GM18502 (cell line): ENCODE measurements at regions not wholly inside any gene's neighbourhood (a gene's known extent, or its start where the extent isn't known, plus 50 kb on each side); places are given as distances from the start of the nearest gene placed in this dataset.

ENCODE experiments used
- ATAC-seq: cut with Tn5 transposase; IDR thresholded peaks from one replicate; pipeline ENCODE4 v1.9.1; 2021; ENCODE audit warnings: mild to moderate bottlenecking; ENCODE audit not compliant: unreplicated experiment, poor library complexity

- ATAC-seq: no peak
These were observed 102.4 kb upstream of the TLR3 start for GRCh38 chr4:185966549-185966948.

GRCh38 chr4:185966997-185967775 is 101.8 kb upstream of the TLR3 start:
- no peak for ATAC-seq

GRCh38 chr4:185969657-185970056 is 99.3 kb upstream of the TLR3 start:
- no peak for ATAC-seq

- no peak for ATAC-seq
These were observed 80.9 kb upstream of the TLR3 start for GRCh38 chr4:185987961-185988627.

- no peak for ATAC-seq
These were observed 77.2 kb upstream of the TLR3 start for GRCh38 chr4:185991770-185992169.

GRCh38 chr4:185992585-185992984 is 76.4 kb upstream of the TLR3 start:
- ATAC-seq: no peak

- no peak for ATAC-seq
These were observed 75.5 kb upstream of the TLR3 start for GRCh38 chr4:185993328-185993973.

- no peak for ATAC-seq
These were observed 74.2 kb upstream of the TLR3 start for GRCh38 chr4:185994750-185995149.

GRCh38 chr4:185995665-185996064 is 73.3 kb upstream of the TLR3 start:
- no peak for ATAC-seq

GRCh38 chr4:185997296-185997695 is 71.7 kb upstream of the TLR3 start:
- no peak for ATAC-seq

GRCh38 chr4:185998791-185999190 is 70.2 kb upstream of the TLR3 start:
- ATAC-seq: no peak

- ATAC-seq: no peak
These were observed 69.7 kb upstream of the TLR3 start for GRCh38 chr4:185999207-185999606.

- no peak for ATAC-seq
These were observed 66.1 kb upstream of the TLR3 start for GRCh38 chr4:186002853-186003252.

GRCh38 chr4:186003746-186004145 is 65.2 kb upstream of the TLR3 start:
- ATAC-seq: no peak

GRCh38 chr4:186008057-186008456 is 60.9 kb upstream of the TLR3 start:
- no peak for ATAC-seq

- ATAC-seq: no peak
These were observed 59.0 kb upstream of the TLR3 start for GRCh38 chr4:186009976-186010375.

GRCh38 chr4:186010821-186011220 is 58.1 kb upstream of the TLR3 start:
- ATAC-seq: no peak

- no peak for ATAC-seq
These were observed 56.9 kb upstream of the TLR3 start for GRCh38 chr4:186012071-186012470.

GRCh38 chr4:186013419-186014186 is 55.4 kb upstream of the TLR3 start:
- ATAC-seq: no peak

GRCh38 chr4:186015212-186015817 is 53.6 kb upstream of the TLR3 start:
- ATAC-seq: no peak
